ENCODE measurements at regions not wholly inside any gene's neighbourhood (a gene's known extent, or its start where the extent isn't known, plus 50 kb on each side); places are given as distances from the start of the nearest gene placed in this dataset.

DNA sequence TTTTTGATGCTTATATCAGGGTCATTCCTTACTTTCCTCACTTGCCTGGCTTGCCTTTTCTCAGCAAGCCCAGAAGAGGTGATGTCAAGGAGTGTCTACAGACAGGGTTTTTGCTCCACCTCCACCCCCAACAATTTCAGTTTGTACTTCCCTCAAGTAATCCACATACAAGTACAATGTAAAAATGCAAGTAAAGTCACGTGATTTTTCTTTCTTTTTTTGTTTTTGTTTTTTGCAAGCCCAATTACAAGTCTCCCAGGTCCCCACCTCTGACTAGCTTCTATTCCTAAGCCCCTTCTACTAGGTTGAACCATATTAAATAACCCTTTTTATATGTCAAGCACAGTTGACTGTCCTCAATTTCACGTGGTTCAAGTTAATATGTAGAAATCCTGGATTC is 579.6 kb downstream of the DIAPH3 start:
- no peak for DNase-seq
- TF ChIP-seq, protein P1, sequence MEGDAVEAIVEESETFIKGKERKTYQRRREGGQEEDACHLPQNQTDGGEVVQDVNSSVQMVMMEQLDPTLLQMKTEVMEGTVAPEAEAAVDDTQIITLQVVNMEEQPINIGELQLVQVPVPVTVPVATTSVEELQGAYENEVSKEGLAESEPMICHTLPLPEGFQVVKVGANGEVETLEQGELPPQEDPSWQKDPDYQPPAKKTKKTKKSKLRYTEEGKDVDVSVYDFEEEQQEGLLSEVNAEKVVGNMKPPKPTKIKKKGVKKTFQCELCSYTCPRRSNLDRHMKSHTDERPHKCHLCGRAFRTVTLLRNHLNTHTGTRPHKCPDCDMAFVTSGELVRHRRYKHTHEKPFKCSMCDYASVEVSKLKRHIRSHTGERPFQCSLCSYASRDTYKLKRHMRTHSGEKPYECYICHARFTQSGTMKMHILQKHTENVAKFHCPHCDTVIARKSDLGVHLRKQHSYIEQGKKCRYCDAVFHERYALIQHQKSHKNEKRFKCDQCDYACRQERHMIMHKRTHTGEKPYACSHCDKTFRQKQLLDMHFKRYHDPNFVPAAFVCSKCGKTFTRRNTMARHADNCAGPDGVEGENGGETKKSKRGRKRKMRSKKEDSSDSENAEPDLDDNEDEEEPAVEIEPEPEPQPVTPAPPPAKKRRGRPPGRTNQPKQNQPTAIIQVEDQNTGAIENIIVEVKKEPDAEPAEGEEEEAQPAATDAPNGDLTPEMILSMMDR (IDR thresholded peaks at IDR 0.05): no peak
- no peak for TF ChIP-seq POLR2A (IDR thresholded peaks at IDR 0.05)
- intact Hi-C loops (cut with DNase I; ENCODE audit: low total_unique reads): no loop called here
- Histone ChIP-seq H3K27ac (no peak overlapping the region), H3K27me3 (no peaks in the 10 kb centered on the region), H3K4me1 (no peaks in the 10 kb centered on the region), H3K4me3 (no peak overlapping the region), H3K36me3 (no peaks in the 10 kb centered on the region), H3K9me3 (no peaks in the 10 kb centered on the region)

DNA sequence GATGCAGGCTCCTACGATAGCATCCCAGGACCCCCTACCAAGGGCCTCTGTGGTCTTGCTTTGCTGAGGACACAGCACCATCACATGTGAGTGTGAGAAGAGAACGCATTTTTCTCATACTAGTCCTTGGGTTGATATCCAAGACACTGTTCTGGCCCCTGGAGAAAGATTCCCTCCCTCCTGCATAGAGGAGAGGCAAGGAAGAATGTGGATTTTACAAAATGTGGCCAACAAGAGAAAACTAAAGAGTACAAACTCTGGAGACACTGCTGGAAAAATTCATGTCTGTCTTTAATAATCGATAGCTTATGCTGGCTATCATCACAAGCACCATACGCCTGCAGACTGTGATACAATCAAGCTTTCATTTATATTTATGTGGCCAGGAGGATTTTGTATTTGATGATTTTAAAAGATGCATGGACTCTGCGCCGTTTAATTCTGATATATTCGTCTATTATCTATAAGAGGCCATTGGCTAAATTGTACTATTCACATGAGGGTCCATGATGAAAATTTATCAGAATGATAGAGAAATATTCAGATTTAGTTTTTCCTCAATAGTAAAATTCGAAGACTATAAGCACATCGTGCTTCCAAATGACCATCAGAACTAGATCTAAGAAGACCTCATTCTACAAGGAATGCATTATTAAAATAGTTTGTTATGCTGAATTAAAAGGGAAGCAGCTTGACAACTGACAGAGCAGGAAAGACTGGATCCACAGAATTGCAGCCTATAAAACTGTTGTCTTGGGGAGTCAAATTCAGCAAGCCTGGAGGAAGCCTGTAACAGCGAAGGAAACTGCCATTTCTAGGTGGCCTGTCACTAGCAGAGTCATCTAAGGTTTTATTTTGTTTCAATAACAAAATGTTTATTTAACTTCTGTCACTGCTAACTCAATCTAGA is 578.7 kb downstream of the DIAPH3 start:
- no peaks in the 10 kb centered on the region for H3K4me1 ChIP-seq
- H3K9me3 ChIP-seq: no peaks in the 10 kb centered on the region
- TF ChIP-seq POLR2A (IDR thresholded peaks at IDR 0.05): no peak
- TF ChIP-seq, protein P1 (IDR thresholded peaks at IDR 0.05): no peak
- H3K36me3 ChIP-seq: no peaks in the 10 kb centered on the region
- no peak for DNase-seq
- H3K27ac ChIP-seq: no peak overlapping the region
- intact Hi-C loops (cut with DNase I; ENCODE audit: low total_unique reads): no loop called here
- no peaks in the 10 kb centered on the region for H3K27me3 ChIP-seq
- no peak overlapping the region for H3K4me3 ChIP-seq

DNA sequence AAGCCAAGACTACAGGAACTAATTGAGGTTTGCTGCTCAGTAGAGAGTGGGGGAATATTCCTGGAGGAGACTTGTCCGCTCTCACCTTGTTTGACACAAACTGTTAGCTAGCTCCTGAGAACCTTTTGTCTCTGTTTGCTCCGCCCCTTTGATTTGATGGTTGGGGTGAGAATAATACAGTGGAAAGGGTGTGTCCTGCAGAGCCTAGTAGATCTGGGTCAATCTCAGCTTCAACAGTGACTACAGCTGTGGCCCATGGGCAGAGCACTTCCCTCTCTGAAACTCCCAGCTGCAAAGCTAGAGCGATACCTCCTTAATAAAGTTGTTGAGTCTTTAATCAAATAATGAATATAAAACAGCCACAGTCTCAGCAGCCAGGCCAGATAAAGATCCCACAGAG is 576.7 kb downstream of the DIAPH3 start:
- Histone ChIP-seq H3K27me3 (no peaks in the 10 kb centered on the region), H3K4me1 (no peaks in the 10 kb centered on the region), H3K4me3 (no peak overlapping the region), H3K27ac (no peak overlapping the region), H3K36me3 (no peaks in the 10 kb centered on the region), H3K9me3 (no peaks in the 10 kb centered on the region)
- intact Hi-C loops (cut with DNase I; ENCODE audit: low total_unique reads): no loop called here
- no peak for DNase-seq
- TF ChIP-seq POLR2A (IDR thresholded peaks at IDR 0.05): no peak
- TF ChIP-seq, protein P1 (IDR thresholded peaks at IDR 0.05): no peak

DNA sequence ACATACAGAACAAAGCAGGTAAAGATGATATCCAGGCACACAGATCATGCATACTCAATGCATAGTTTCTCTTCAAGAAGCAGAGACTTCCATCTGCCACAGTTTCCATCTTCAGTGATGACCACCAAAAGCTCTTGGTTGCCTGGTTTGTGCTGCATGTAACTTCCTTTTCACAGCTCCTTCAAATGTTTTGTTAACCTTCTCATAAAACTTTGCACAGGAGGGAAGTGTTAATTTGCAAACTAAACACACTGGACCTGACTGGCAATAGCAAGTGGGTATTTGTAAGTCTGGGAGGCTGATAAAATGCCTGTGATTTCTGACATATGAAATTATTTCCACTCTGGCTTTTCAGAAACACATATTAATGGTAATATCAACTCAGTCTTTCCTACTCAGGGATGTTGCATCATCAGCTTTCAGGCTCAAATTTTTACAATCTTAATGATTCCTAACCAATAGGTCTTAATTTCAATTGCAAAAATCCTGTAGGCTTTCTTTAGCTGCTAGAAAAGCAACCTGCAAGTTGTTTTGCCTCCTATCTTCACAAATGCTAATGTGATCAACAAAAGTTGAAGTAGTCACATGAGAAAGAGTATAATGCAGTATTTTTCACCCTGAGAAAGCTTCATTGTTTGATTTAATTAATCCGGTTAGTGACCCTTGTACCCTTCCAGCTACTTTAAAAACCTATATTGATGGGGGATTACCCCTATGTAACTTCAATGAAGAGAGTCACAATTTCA is 575.6 kb downstream of the DIAPH3 start:
- no peak overlapping the region for H3K27ac ChIP-seq
- H3K9me3 ChIP-seq: no peaks in the 10 kb centered on the region
- TF ChIP-seq POLR2A (IDR thresholded peaks at IDR 0.05): no peak
- TF ChIP-seq, protein P1 (IDR thresholded peaks at IDR 0.05): no peak
- DNase-seq: no peak
- intact Hi-C loops (cut with DNase I; ENCODE audit: low total_unique reads): no loop called here
- H3K4me1 ChIP-seq: no peaks in the 10 kb centered on the region
- no peak overlapping the region for H3K4me3 ChIP-seq
- H3K36me3 ChIP-seq: no peaks in the 10 kb centered on the region
- H3K27me3 ChIP-seq: no peaks in the 10 kb centered on the region

DNA sequence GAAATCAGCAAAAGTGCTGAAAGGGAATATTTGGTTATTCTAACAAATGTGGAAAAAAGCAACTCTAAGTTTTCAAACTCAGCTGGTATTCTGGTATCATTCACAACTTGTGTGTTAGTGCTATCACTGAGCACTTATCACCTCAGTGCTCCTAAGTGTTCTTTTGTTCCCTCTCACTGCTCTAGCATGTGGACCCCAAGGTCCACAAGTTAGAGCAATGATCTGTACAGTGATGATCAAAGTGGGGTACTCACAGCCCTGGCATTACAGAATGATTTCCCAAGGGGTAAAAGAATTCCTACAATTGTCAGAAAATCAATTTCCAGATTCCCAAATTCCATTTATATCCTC is 575.0 kb downstream of the DIAPH3 start:
- TF ChIP-seq, protein P1 (IDR thresholded peaks at IDR 0.05): no peak
- no peak for TF ChIP-seq POLR2A (IDR thresholded peaks at IDR 0.05)
- no peaks in the 10 kb centered on the region for H3K9me3 ChIP-seq
- no peak for DNase-seq
- no peaks in the 10 kb centered on the region for H3K4me1 ChIP-seq
- no peak overlapping the region for H3K4me3 ChIP-seq
- H3K27ac ChIP-seq: no peak overlapping the region
- no peaks in the 10 kb centered on the region for H3K36me3 ChIP-seq
- no peaks in the 10 kb centered on the region for H3K27me3 ChIP-seq
- intact Hi-C loops (cut with DNase I; ENCODE audit: low total_unique reads): no loop called here
